HG03064 (cell line): ENCODE measurements at regions not wholly inside any gene's neighbourhood (a gene's known extent, or its start where the extent isn't known, plus 50 kb on each side); places are given as distances from the start of the nearest gene placed in this dataset.
"Not testable (repeated sequence)": the region's sequence is repeated elsewhere in the genome, so short reads cannot be mapped to it uniquely, and the experiment has no call there.

Experiments used
- ATAC-seq: cut with Tn5 transposase; IDR thresholded peaks from one replicate; pipeline ENCODE4 v1.9.1; 2021; ENCODE audit warnings: low read depth; ENCODE audit not compliant: unreplicated experiment

DNA sequence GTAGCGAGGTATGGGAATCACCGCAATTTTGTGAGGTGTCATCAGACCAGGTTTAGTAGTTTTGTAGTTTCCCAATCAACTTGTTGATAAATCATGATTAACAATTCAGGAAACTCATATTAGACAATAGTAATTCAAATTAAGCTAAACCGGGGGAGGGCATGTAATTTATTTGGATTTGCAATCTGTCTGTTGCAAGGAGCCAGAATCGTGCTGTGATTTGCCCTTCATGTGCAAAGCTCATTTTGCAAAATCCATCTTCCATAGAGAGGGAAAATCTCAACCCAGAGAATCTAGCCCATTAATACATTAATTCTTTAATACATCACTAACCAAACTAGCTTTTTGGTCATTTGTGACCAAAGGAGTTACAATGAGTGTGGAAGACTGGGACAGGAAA is 164.7 kb upstream of the TRPM3 start:
- ATAC-seq: no peak

DNA sequence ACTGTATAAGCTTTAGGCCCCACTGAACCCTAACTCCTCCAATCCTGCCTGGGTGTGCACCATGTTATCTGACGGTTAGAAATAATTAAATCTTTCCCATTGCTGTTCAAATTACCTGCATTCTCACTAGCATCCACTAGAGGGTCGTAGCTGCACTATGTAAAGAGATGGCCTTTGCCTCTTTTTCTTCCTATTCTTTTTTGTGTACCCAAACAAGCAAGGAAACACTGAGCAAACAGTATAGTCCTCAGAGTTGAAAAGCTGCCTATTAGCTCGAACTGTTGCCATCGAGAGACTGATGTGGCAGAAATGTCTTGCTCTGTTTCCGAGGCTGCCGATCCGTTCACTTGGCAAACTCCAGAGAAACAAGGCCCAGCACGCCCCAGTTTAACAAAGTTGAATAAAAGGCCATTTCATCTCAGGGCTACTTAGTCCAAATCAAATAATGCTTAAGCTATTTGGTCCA is 163.8 kb upstream of the TRPM3 start:
- ATAC-seq: peak; percentile 88

DNA sequence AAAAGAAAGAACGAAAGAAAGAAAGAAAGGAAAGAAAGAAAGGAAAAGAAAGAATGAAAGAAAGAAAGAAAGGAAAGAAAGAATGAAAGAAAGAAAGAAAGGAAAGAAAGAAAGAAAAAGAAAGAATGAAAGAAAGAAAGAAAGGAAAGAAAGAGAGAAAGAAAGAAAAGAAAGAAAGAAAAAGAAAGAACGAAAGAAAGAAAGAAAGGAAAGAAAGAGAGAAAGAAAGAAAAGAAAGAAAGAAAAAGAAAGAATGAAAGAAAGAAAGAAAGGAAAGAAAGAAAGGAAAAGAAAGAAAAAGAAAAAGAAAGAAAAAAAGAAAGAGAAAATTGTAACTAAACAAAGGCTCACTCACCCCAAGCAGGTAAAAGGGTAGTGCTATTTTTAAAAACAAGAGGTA is 160.7 kb upstream of the TRPM3 start:
- ATAC-seq: not testable (repeated sequence)

DNA sequence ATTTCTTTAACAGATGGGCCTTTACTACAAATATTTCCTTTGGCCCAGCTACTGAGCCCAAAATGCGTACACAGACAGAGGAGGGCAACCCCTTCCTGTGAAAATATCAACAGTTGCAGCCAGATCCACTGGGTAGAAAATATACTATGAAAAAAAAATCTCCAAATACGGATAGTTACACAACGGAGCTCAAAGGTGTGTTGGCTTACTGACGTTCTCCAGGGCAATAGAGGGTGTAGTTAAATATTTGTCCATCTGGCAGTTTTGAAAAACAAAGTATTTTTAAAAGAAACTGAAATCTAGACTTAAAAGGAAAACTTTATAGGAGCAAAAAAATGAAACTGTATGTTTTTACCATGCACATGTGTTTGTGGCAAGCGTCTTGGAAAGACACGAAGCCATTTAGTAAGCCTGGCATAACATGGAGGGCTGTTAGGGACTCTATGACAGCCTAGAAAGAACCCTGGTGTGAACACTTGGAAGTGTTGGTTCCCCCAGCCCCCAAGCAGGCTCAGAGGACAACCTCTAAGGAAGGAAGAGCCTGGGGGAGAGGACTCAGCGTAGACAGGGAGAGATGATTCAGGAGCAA is 157.8 kb upstream of the TRPM3 start:
- ATAC-seq: no peak

DNA sequence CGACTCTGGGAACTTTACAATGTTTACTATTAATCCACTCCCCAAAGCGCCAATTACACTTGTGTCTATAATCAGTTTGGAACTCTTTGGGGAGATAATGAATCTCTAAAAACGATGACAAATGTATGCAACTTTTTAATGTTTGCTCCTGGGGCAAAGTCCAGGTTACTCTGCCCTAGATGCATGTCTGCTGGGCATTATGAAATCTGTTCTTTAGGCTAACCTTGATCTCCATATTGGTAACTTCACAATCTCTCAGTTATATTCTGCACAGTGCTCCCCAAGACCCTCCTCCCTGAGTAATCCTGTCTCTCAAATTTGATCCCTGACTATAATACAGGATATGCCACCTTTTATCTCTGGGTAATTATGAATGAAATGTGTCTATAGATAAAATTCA is 152.2 kb upstream of the TRPM3 start:
- no peak for ATAC-seq

DNA sequence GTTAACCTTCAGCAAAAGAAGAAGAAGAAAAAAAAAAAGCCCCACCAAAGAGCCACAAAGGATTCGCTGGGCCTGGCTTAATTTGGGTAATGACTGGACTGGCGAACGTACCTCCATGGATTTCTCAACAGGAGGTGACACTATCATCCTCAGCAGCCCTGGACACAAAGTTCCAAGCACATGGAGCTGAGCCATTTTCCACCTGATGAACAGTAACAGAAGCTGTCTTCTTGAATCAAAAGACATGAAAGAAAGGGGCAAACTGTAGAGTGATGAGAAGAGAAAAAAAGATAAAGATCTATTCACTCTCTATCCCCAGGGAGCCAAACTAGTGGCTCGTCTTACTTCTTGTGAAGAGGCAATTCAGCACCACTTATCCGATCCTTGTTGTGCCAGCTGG is 150.2 kb upstream of the TRPM3 start:
- no peak for ATAC-seq

DNA sequence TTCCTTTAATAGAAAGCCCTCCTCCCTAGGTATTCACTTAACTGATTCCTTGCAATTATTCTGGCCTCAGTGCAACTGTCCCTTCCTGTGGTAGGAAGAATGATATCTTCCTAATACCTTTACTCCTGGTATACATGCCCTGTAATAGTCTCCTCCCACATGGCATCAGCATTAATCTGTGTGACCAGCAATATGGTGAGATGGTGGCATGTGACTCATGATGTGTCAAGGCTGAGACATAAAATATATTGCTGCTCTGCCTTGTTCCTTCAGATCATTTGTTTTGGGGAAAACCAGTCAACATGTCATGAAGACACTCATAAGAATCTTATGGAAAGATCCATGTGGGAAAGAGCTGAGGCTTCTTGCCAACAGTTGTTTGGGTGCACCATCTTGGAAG is 149.1 kb upstream of the TRPM3 start:
- ATAC-seq: no peak

DNA sequence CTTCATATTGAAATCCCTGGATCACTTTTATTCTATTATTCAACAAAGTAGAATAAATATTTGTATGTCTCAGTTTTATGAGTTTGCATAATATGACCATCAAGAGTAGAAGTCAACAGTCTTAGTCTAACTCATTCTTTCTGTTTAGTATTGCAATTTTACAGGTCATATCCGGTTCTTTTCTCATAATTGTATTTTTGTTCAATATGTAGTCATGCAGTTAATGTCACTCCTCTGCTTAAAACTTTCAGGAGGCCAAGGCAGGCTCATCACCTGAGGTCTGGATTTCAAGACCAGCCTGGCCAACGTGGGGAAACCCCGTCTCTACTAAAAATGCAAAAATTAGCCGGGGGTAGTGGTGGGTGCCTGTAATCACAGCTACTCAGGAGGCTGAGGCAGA is 148.4 kb upstream of the TRPM3 start:
- no peak for ATAC-seq

DNA sequence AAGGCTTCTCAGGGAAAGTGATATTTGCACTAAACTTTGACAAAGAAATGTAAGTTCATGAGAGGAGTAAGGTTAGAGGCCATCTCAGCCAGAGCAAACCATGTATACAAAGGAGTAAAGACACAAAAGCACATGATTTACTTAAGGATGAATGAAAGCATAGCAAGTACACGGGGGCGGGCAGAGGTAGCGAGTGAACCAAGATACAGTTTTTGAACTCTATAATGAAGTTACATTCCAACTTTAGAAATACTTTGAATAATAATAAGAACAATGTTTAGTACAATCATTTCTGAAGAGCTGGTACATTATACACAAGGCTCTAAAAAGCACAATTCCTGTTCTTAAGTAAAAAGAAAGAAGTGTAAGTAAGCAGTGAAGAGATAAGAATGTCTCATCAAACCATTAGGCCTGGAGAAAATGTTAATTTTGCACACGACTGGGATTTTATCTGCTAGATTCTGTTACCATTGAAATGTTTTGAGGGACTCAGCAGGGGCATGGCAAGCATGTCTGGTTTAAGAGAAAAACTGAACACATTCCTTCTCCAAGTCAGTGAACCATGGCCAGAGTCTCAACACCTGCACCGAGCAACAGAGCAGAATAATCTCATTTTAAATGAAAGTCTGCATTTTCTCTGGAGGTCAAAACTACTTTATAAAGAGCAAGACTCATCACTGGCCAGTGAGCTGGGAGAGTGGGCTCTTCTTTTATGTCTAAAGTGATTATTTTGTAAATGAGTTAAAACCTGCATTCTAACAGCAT is 147.6 kb upstream of the TRPM3 start:
- no peak for ATAC-seq

DNA sequence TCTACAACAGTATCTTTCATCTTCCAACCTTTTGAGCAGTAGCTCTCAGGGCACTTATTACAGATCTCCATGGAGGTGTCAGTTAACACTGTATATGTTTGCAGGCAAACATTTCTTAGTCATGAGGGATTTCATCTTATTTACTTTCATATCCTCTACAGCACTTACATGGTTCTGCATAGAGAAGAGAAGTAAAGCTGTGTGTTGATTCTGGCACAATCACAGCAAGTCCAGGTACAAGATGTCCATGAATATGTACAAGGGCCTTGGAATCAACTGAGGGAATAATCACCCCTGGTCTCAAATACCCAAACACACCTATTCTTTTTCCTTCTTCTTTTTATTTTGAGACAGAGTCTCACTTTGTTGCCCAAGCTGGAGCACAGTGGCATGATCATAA is 142.0 kb upstream of the TRPM3 start:
- no peak for ATAC-seq

DNA sequence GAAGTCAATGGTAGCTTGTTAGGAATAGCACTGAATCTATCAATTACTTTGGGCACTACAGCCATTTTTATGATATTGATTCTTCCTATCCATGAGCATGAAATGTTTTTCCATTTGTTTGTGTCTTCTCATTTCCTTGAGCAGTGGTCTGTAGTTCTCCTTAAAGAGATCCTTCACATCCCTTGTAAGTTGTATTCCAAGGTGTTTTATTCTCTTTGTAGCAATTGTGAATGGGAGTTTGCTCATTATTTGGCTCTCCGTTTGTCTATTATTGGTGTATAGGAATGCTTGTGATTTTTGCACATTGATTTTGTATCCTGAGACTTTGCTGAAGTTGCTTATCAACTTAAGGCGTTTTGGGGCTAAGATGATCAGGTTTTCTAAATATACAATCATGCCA is 139.0 kb upstream of the TRPM3 start:
- ATAC-seq: not testable (repeated sequence)

DNA sequence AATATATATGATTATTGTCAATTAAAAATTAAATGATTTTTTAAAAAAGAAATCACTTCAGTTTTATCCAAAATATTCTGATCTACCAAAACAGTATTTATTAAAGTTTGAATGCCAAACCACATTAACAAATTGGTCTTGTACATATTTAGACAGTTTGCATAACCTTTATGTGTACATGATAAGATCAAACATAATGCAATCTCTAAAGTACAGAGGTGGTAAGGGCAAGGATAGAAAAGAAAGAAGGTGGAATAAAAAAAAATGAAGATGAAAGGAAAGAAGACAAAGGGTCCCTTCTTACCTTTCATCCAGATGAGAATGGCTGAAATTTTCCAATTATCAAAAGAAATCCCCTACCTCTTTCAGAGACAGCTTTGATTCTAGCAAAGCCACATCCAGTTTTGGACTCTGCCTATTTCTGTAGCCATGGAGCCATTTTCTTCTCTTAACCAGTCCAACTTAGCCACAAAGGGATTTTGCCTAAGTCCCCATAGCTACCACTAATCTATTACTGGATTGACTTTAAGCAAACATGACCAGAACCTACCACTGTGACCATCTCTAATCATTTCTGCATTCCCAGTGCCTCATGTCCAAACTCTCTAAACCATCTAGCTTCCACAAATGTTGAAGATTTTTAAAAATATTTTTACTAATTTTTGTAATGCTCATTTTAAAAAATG is 133.3 kb upstream of the TRPM3 start:
- ATAC-seq: no peak

DNA sequence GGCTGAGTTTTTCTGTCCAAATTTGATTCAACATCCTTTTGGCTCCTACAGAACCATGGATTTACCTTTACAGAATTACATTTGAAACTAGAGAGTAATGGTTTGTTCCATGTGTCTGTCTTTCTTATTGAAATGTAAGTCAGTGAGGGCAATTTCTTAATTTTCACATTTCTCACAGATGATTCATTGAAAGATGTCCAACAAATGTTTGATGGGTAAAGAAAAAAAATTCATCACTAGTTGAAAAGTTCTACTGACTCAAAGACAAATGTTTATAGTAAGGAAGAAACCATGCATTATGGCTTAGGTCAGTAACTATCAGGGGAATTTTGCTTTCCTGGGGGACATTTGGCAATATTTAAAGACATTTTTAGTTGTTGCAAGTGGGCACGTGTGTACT is 131.6 kb upstream of the TRPM3 start:
- ATAC-seq: no peak

DNA sequence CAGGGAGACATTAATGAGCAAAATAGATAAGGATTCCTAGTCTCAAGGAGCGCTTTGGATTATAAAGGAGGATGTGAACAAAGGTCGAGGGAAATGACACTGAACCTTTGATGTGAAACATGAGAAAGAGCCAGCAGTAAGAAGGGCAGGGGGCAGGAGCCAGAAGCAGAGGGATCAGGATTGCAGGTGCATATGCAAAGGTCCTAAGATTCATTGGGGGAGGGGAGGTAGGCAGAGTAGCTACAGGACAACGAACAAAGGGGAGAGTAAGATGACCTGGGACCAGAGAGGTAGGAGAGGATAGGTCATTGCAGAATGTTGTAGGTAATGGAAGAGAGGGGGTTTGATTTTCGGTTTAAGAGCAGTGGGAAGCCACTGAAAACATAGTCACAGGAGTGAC is 129.2 kb upstream of the TRPM3 start:
- ATAC-seq: no peak

DNA sequence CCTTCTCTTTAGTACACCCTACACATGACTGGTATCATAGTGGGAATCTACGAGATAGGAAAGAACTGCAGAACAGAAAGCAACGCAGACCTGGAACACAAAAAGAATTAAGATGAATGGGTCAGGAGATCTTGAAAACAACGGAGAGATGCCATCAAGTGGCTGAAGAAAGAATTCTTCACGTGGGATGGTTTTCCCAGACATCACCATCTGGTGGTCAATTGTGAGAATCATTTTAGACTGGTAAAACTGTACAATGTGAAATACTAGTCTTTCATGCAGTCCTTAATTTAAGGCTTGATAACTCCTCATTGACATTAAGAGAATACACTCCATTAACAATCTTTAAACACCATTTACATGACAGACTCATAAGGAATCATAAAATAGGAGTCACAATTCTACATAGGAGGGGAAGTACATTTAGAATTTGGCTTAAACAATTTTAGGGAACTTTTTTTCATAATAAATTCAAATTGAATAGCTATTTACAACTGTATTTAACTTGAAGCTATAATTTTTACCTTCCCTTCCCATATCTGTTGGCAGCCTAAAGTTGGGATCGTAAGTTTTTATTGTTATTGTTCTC is 128.4 kb upstream of the TRPM3 start:
- ATAC-seq: peak; percentile 81

DNA sequence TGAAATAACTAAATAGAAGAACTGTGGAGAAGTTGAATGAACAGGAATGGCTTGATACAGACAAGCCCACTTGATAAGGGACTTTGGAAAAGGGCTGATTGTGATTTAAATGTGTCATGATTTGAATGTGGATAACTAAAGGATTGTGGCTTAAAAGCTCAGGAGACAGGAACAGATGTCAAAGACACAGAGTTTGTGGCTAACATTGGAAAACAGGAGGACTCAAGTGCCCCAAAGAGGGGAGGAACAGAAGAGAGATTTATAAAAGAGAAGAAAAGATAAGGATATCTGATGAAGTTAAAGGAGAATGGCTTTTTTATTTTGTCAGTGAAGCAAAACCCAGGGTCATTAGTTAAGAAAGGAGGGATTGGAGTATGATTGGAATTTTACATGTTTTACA is 124.2 kb upstream of the TRPM3 start:
- ATAC-seq: no peak

DNA sequence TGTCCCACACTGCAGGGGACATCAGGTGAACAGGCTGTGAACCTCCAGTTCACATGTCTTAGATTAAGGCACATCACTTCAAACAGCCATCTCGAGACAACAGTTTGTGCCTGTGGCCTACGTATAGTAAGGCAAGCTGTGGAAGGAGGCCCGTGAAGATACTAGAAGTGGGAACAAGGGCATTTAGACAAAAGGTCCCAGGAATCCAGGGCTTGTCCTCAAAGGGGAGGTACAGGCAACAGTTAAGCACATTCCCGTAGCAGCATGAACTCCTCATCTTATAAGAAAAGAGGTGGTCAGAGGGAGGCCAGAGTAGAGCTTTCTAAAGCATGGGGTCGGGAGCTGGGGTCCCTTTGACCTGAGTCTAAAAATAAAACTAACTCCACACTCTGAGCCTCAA is 122.5 kb upstream of the TRPM3 start:
- ATAC-seq: no peak

DNA sequence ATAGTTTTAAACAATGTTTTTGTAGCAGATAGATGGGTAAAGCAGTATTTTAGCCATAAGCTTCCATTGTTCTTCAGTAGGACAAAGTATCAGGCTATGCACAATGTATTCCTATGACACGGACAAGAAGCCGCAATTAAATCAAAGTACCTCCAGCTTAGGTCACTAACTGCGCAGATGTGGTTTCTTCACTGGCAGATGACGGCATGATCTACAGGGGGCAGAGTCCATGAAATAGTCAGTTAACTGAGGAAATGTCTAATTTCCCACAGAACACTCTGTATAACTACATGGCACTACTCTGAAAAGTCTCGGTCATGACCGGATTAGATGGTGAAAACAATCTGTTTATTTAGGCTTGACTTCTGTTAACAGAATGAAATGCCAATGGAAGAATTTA is 120.7 kb upstream of the TRPM3 start:
- ATAC-seq: no peak

DNA sequence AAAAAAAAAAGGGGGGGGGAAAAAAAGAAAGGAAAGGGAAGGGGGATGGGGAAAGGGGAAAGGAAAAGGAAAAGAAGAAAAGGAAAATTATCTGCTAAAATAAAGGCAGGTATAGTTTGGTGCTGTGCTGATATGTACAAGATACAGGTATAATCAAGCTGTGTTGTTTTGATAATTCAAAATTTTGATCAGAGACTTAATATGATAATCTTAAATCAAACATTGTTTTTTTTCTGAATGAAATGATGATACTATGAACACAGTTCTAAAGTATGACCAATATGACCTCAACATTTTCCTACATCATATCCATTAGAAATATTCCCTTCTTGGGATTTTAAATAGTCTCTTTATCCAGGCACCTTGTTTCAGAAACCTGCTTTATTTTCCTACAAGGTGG is 115.6 kb upstream of the TRPM3 start:
- ATAC-seq: no peak

DNA sequence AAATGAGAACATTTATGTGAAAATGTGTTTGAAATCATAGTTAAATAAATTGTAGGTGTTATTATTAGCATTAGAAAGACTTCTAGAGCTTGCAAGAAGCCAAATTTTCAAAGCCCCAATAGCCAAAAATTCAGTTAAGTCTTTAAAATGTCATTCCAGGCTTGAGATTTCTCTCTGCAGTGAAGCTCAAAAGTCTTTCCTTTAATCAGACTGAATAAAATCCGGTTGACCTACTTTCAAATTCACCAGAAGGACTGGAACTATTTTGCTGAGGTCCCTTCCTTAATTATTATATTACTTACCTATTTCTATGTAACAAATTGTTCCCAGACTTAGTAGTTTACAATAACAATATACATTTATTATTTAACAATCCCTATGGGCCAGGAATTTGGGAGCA is 112.2 kb upstream of the TRPM3 start:
- ATAC-seq: no peak

DNA sequence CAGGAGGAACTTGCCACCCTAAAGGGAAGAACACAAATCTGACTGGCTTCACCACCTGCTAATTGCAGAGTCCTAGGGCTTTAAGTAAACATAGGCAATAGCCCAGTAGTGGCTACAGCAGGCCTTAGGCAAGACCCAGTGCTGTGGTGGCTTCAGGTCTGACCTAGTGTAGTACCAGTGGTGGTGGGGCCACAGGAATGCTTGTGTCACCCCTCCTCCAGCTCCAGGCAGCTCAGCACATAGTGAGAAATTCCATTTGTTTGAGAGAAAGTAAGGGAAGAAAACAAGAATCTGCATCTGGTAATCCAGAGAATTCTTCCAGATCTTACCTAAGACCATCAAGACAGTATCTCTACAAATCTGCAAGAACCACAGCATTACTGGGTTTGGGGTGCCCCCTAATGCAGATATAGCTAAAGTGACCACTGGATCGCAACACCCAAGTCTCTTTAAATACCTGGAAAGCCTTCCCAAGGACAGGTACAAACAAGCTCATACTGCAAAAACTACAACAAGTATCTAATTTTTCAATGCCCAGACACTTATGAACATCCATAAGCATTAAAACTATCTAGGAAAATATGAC is 102.6 kb upstream of the TRPM3 start:
- no peak for ATAC-seq
